Caco-2 (cell line): ENCODE measurements at regions not wholly inside any gene's neighbourhood (a gene's known extent, or its start where the extent isn't known, plus 50 kb on each side); places are given as distances from the start of the nearest gene placed in this dataset.

ENCODE experiments used
- BruUV-seq: library from RNA; stranded (reverse); fragments of 400-500 nt; replicated peaks from 2 replicates; lab custom pipeline; 2021; lab: Mats Ljungman, UMichigan
- CTCF ChIA-PET: fragments of 300-600 bp; sonication (Branson Sonifier 250); formaldehyde crosslinking; loops from one replicate; lab custom pipeline; 2022; ENCODE audit warnings: antibody characterized with exemption; lab: Charles Lee
- POLR2A ChIA-PET: fragments of 300-600 bp; sonication (Branson Sonifier 250); formaldehyde crosslinking; loops from one replicate; lab custom pipeline; 2022; ENCODE audit warnings: antibody characterized with exemption; lab: Charles Lee
- DNase-seq, 2 experiments: peaks; one replicate each; pipeline versions ENCODE4 v3.0.0 to v3.0.0-alpha.2; 2020 to 2022
- H3K27me3 ChIP-seq: replicated peaks from 2 replicates; pipeline ENCODE4 v1.6.0; 2011; ENCODE audit warnings: low read length; ENCODE audit not compliant: control insufficient read depth, insufficient read depth
- H3K36me3 ChIP-seq: 2 replicates; pipeline ENCODE4 v1.5.1; 2011; ENCODE audit warnings: low read length; ENCODE audit not compliant: control insufficient read depth, insufficient read depth
- H3K4me1 ChIP-seq: fragments of 250-450 bp; sonication (Bioruptor Pico); 2 replicates; pipeline ENCODE4 v1.5.1; 2020; ENCODE audit warnings: mild to moderate bottlenecking
- H3K4me3 ChIP-seq: 2 replicates; pipeline ENCODE4 v1.5.1; 2011; ENCODE audit warnings: low read depth, mild to moderate bottlenecking, control low read depth, low read length
- H3K9me3 ChIP-seq: fragments of 250-450 bp; sonication (Bioruptor Pico); 2 replicates; pipeline ENCODE4 v1.5.1; 2020; ENCODE audit warnings: mild to moderate bottlenecking, moderate library complexity
- H3K27ac Mint-ChIP-seq: one replicate; pipeline ENCODE4 v1.8.0; 2022; ENCODE audit warnings: mixed read lengths; ENCODE audit not compliant: unreplicated experiment
- H3K27me3 Mint-ChIP-seq: one replicate; pipeline ENCODE4 v1.8.0; 2022; ENCODE audit warnings: mixed read lengths; ENCODE audit not compliant: insufficient read depth, unreplicated experiment
- H3K36me3 Mint-ChIP-seq: one replicate; pipeline ENCODE4 v1.8.0; 2022; ENCODE audit warnings: mild to moderate bottlenecking, mixed read lengths; ENCODE audit not compliant: insufficient read depth, unreplicated experiment
- H3K4me1 Mint-ChIP-seq: one replicate; pipeline ENCODE4 v1.8.0; 2022; ENCODE audit warnings: low read depth, mixed read lengths; ENCODE audit not compliant: unreplicated experiment
- H3K4me3 Mint-ChIP-seq: one replicate; pipeline ENCODE4 v1.8.0; 2022; ENCODE audit warnings: mild to moderate bottlenecking, moderate library complexity, mixed read lengths; ENCODE audit not compliant: unreplicated experiment
- H3K9me3 Mint-ChIP-seq: one replicate; pipeline ENCODE4 v1.8.0; 2022; ENCODE audit warnings: mixed read lengths; ENCODE audit not compliant: unreplicated experiment
- intact Hi-C: fragments of 100-400 bp; cut with micrococcal nuclease; formaldehyde crosslinking; loops from one replicate; pipeline ENCODE4 v1.10.0; 2022; ENCODE audit not compliant: unreplicated experiment
- TF ChIP-seq, protein P1 (sequence below), 2 experiments: fragments of 200-600 bp in 1 of 2; IDR thresholded peaks; 1 replicate in 1 of 2; 2 replicates in 1 of 2; pipeline versions ENCODE4 v1.5.1 to v1.8.0; 2011 to 2022; ENCODE audit warnings: antibody characterized with exemption in 1 of 2, control low read depth in 1 of 2, inconsistent platforms in 1 of 2, low read depth in 1 of 2, low read length in 1 of 2, mild to moderate bottlenecking in 1 of 2, moderate library complexity in 1 of 2; ENCODE audit not compliant: insufficient read depth in 1 of 2, severe bottlenecking in 1 of 2, unreplicated experiment in 1 of 2

- no peaks in the 10 kb centered on the region for H3K4me1 Mint-ChIP-seq
- Histone ChIP-seq H3K4me3 (no peak overlapping the region), H3K4me1 (no peaks in the 10 kb centered on the region), H3K9me3 (no peaks in the 10 kb centered on the region), H3K27me3 (no peaks in the 10 kb centered on the region), H3K36me3 (no peaks in the 10 kb centered on the region)
- H3K36me3 Mint-ChIP-seq, result no peaks in the 10 kb centered on the region
- intact Hi-C loops, result no loop called here
- TF ChIP-seq, protein P1, sequence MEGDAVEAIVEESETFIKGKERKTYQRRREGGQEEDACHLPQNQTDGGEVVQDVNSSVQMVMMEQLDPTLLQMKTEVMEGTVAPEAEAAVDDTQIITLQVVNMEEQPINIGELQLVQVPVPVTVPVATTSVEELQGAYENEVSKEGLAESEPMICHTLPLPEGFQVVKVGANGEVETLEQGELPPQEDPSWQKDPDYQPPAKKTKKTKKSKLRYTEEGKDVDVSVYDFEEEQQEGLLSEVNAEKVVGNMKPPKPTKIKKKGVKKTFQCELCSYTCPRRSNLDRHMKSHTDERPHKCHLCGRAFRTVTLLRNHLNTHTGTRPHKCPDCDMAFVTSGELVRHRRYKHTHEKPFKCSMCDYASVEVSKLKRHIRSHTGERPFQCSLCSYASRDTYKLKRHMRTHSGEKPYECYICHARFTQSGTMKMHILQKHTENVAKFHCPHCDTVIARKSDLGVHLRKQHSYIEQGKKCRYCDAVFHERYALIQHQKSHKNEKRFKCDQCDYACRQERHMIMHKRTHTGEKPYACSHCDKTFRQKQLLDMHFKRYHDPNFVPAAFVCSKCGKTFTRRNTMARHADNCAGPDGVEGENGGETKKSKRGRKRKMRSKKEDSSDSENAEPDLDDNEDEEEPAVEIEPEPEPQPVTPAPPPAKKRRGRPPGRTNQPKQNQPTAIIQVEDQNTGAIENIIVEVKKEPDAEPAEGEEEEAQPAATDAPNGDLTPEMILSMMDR (IDR thresholded peaks at IDR 0.05; ENCODE audit: insufficient read depth in 1 of 2, low read depth in 1 of 2, low read length in 1 of 2, severe bottlenecking in 1 of 2, unreplicated experiment in 1 of 2), result no peak
- H3K27ac Mint-ChIP-seq, result no peak overlapping the region
- no peak for DNase-seq
- no peak overlapping the region for H3K4me3 Mint-ChIP-seq
- BruUV-seq, result no TSS peak
- ChIA-PET POLR2A (no interaction called here), CTCF (no interaction called here)
- no peaks in the 10 kb centered on the region for H3K9me3 Mint-ChIP-seq
- peaks cover 1% of the 10 kb centered on the region for H3K27me3 Mint-ChIP-seq
These were observed 125.0 kb upstream of the RPS6KA2 start for GRCh38 chr6:166752097-166752496.

DNA sequence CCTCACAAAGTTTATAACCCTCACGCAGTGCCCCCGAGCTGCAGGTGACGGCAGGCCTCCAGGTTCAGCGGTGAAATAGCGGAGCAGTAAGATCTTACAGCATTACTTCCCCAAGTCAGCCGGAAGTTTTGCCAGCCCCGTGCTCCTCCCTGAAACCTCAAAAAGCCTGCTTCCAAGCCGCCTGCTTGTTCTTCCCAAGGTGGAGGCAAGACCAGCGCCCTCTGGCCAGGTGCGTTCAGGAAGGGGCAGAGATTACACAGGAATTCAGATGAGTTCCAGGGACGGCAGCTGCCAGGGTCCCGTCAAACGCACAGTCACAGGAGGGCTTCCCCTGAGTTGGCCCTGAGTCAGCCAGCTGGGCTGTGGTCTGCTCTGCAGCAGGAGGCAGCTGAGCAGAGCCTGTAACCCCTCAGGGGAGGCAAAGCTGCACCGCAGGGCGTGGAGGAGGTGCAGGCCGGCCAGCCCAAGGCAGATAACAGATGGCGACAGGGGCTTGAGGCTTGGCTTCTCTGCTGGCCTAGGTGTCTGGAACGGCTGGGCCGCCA lies 124.1 kb upstream of the RPS6KA2 start:
- no peak overlapping the region for H3K27ac Mint-ChIP-seq
- no peak overlapping the region for H3K4me3 Mint-ChIP-seq
- no peaks in the 10 kb centered on the region for H3K36me3 Mint-ChIP-seq
- no TSS peak for BruUV-seq
- ChIA-PET CTCF (no interaction called here), POLR2A (no interaction called here)
- H3K27me3 ChIP-seq, result no peaks in the 10 kb centered on the region
- H3K4me3 ChIP-seq, result no peak overlapping the region
- no peaks in the 10 kb centered on the region for H3K9me3 Mint-ChIP-seq
- TF ChIP-seq, protein P1 (IDR thresholded peaks at IDR 0.05; ENCODE audit: insufficient read depth in 1 of 2, low read depth in 1 of 2, low read length in 1 of 2, severe bottlenecking in 1 of 2, unreplicated experiment in 1 of 2), result no peak
- H3K9me3 ChIP-seq, result no peaks in the 10 kb centered on the region
- no peak for DNase-seq
- no peaks in the 10 kb centered on the region for H3K4me1 Mint-ChIP-seq
- no peaks in the 10 kb centered on the region for H3K36me3 ChIP-seq
- intact Hi-C loops, result no loop called here
- no peaks in the 10 kb centered on the region for H3K4me1 ChIP-seq
- no peaks in the 10 kb centered on the region for H3K27me3 Mint-ChIP-seq

- Histone ChIP-seq H3K9me3 (no peaks in the 10 kb centered on the region), H3K4me1 (no peaks in the 10 kb centered on the region), H3K36me3 (no peaks in the 10 kb centered on the region), H3K27me3 (no peaks in the 10 kb centered on the region), H3K4me3 (no peak overlapping the region)
- H3K4me1 Mint-ChIP-seq, result no peaks in the 10 kb centered on the region
- H3K27ac Mint-ChIP-seq, result no peak overlapping the region
- BruUV-seq, result no TSS peak
- no peak for DNase-seq
- ChIA-PET CTCF (no interaction called here), POLR2A (no interaction called here)
- TF ChIP-seq, protein P1 (IDR thresholded peaks at IDR 0.05; ENCODE audit: insufficient read depth in 1 of 2, low read depth in 1 of 2, low read length in 1 of 2, severe bottlenecking in 1 of 2, unreplicated experiment in 1 of 2), result no peak
- H3K27me3 Mint-ChIP-seq, result no peaks in the 10 kb centered on the region
- H3K36me3 Mint-ChIP-seq, result no peaks in the 10 kb centered on the region
- H3K9me3 Mint-ChIP-seq, result no peaks in the 10 kb centered on the region
- intact Hi-C loops, result no loop called here
- no peak overlapping the region for H3K4me3 Mint-ChIP-seq
These were observed 123.2 kb upstream of the RPS6KA2 start for GRCh38 chr6:166750108-166750793.
